Common myeloid progenitor, CD34-positive (primary cell): ENCODE measurements at regions not wholly inside any gene's neighbourhood (a gene's known extent, or its start where the extent isn't known, plus 50 kb on each side); places are given as distances from the start of the nearest gene placed in this dataset.

Experiments
- CTCF ChIA-PET: fragments of 350-600 bp; sonication (Branson Sonifier 250); formaldehyde crosslinking; loops from one replicate; lab custom pipeline; 2021; ENCODE audit warnings: antibody characterized with exemption; lab: Charles Lee
- POLR2A ChIA-PET: fragments of 350-600 bp; sonication (Branson Sonifier 250); formaldehyde crosslinking; loops from one replicate; lab custom pipeline; 2021; ENCODE audit warnings: antibody characterized with exemption; lab: Charles Lee
- DNase-seq, 3 donors: peaks; one replicate each; pipeline versions ENCODE4 v3.0.0 to v3.0.0-alpha.2; 2013
- H3K27ac ChIP-seq, 2 experiments: 1 replicate in 1 of 2; 2 replicates in 1 of 2; pipeline ENCODE4 v1.7.0; 2013; ENCODE audit warnings: inconsistent platforms in 2 of 2, low read length in 2 of 2, mild to moderate bottlenecking in 2 of 2, low read depth in 1 of 2, moderate library complexity in 1 of 2; ENCODE audit not compliant: severe bottlenecking in 2 of 2, insufficient read depth in 1 of 2, poor library complexity in 1 of 2
- H3K27me3 ChIP-seq, 5 experiments: replicated peaks in 2 of 5; 1 replicate in 3 of 5; 2 replicates in 2 of 5; pipeline versions ENCODE4 v1.6.1 to v1.7.0; 2013; ENCODE audit warnings: low read length in 4 of 5, mild to moderate bottlenecking in 2 of 5, moderate library complexity in 2 of 5, inconsistent platforms in 1 of 5; ENCODE audit not compliant: insufficient read depth in 5 of 5, control insufficient read depth in 4 of 5
- H3K36me3 ChIP-seq, 4 experiments: 1 replicate in 2 of 4; 2 replicates in 2 of 4; pipeline versions ENCODE4 v1.6.1 to v1.7.0; 2013; ENCODE audit warnings: low read length in 3 of 4, control low read depth in 1 of 4, mild to moderate bottlenecking in 1 of 4; ENCODE audit not compliant: control insufficient read depth in 4 of 4, insufficient read depth in 4 of 4
- H3K4me1 ChIP-seq, 4 experiments: 1 replicate in 3 of 4; 2 replicates in 1 of 4; pipeline versions ENCODE4 v1.6.1 to v1.7.1; 2013; ENCODE audit warnings: low read length in 3 of 4, mild to moderate bottlenecking in 3 of 4, control low read depth in 1 of 4, inconsistent platforms in 1 of 4, moderate library complexity in 1 of 4; ENCODE audit not compliant: control insufficient read depth in 4 of 4, insufficient read depth in 4 of 4; ENCODE audit errors: control extremely low read depth in 1 of 4
- H3K4me3 ChIP-seq, 7 experiments: 1 replicate in 4 of 7; 2 replicates in 3 of 7; pipeline versions ENCODE4 v1.5.1 to v1.7.0; 2013; ENCODE audit warnings: mild to moderate bottlenecking in 7 of 7, low read length in 6 of 7, moderate library complexity in 6 of 7, inconsistent platforms in 2 of 7, low read depth in 2 of 7, control low read depth in 1 of 7; ENCODE audit not compliant: insufficient read depth in 4 of 7, control insufficient read depth in 1 of 7; ENCODE audit errors: extremely low read depth in 1 of 7
- H3K9me3 ChIP-seq, 5 experiments: 1 replicate in 4 of 5; 2 replicates in 1 of 5; pipeline versions ENCODE4 v1.6.1 to v1.7.1; 2013; ENCODE audit warnings: low read length in 4 of 5, mild to moderate bottlenecking in 2 of 5, inconsistent platforms in 1 of 5, low read depth in 1 of 5, moderate library complexity in 1 of 5; ENCODE audit not compliant: control insufficient read depth in 4 of 5, insufficient read depth in 2 of 5; ENCODE audit errors: control extremely low read depth in 1 of 5
- WGBS: methylation state at CpG from one replicate; pipeline ENCODE4 v1.1.5; 2013; ENCODE audit not compliant: insufficient coverage; 5-methylcytosine and 5-hydroxymethylcytosine counted together

- Histone ChIP-seq H3K4me1 (no peaks in the 10 kb centered on the region), H3K27ac (no peak overlapping the region), H3K9me3 (peaks cover 0 to 1% (median 0%) of the 10 kb centered on the region in 5 experiments), H3K36me3 (no peaks in the 10 kb centered on the region), H3K4me3 (no peak overlapping the region), H3K27me3 (no peaks in the 10 kb centered on the region)
- POLR2A ChIA-PET, result no interaction called here
- WGBS, result 97% methylated on average over 10 of the region's 12 CpGs
- CTCF ChIA-PET, result interaction anchor here (0.6 kb wide), 1 partner anchor 1327 kb away, joined by 3 read pairs; no protein-coding TSS in a partner anchor
- no peak for DNase-seq
Measured at GRCh38 chr17:13107676-13108235, 89.9 kb upstream of the ELAC2 start.

- Histone ChIP-seq H3K9me3 (peaks cover 0 to 3% (median 1%) of the 10 kb centered on the region in 5 experiments), H3K27ac (no peak overlapping the region), H3K4me3 (no peak overlapping the region), H3K4me1 (no peaks in the 10 kb centered on the region), H3K27me3 (no peaks in the 10 kb centered on the region), H3K36me3 (no peaks in the 10 kb centered on the region)
- WGBS, result 100% methylated on average over 1 of the region's 5 CpGs
- CTCF ChIA-PET, result interaction anchor here (0.7 kb wide), 1 partner anchor 1325 kb away, joined by 3 read pairs; no protein-coding TSS in a partner anchor
- no peak for DNase-seq
- POLR2A ChIA-PET, result no interaction called here
Measured at GRCh38 chr17:13106171-13106570, 88.3 kb upstream of the ELAC2 start.

DNA sequence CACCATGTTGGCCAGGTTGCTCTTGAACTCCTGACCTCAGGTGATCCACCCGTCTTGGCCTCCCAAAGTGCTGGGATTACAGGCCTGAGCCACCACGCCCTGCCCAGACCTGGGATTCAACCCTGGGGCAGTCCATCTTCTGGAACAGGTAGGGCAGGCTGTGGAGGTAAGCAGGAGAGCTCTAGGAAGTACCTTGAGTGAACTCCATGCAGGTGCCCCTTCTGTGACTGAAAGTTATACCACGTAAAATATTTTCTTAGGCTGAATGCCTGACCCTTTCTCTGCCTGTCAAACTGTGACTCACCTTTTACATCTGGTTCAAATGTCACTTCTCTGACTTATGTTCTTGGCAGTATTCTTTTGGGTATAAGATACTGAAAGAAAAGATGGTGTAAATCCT lies 86.7 kb upstream of the ELAC2 start:
- Histone ChIP-seq H3K4me3 (no peak overlapping the region), H3K4me1 (no peaks in the 10 kb centered on the region), H3K27ac (no peak overlapping the region), H3K9me3 (peaks cover 0 to 3% (median 1%) of the 10 kb centered on the region in 5 experiments), H3K36me3 (no peaks in the 10 kb centered on the region), H3K27me3 (no peaks in the 10 kb centered on the region)
- ChIA-PET POLR2A (no interaction called here), CTCF (no interaction called here)
- 97% methylated on average over 3 of the region's 3 CpGs for WGBS
- DNase-seq, result no peak

- Histone ChIP-seq H3K27ac (no peak overlapping the region), H3K27me3 (no peaks in the 10 kb centered on the region), H3K36me3 (no peaks in the 10 kb centered on the region), H3K4me1 (no peaks in the 10 kb centered on the region), H3K9me3 (peaks cover 0 to 3% (median 1%) of the 10 kb centered on the region in 5 experiments), H3K4me3 (no peak overlapping the region)
- ChIA-PET POLR2A (no interaction called here), CTCF (no interaction called here)
- no peak for DNase-seq
- 0% methylated on average over 1 of the region's 2 CpGs for WGBS
Measured at GRCh38 chr17:13102477-13102876, 84.7 kb upstream of the ELAC2 start.

DNA sequence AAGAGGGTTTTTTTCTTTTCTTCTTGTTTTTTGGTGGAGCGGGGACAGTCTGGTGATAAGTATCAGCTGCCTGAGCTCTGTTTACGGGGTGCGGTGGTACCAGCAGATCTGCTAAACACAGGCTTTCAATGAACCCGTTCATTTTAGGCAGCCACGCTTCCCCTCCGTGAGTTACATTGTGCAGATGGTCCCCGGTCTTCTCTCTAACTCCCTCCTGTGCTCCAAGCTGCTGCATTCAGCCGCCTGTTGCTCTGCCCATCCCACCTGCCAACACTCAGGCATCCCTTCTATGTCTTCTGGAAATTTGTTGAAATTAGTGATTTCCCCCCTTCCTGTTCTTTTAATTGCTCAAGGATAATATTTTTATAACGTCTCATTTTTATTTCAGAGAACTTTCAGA lies 82.1 kb upstream of the ELAC2 start:
- no peak for DNase-seq
- no peaks in the 10 kb centered on the region for H3K27me3 ChIP-seq
- H3K4me1 ChIP-seq, result no peaks in the 10 kb centered on the region
- POLR2A ChIA-PET, result no interaction called here
- H3K4me3 ChIP-seq, result no peak overlapping the region
- WGBS, result 90% methylated on average over 6 of the region's 9 CpGs
- peaks cover 0 to 3% (median 0%) of the 10 kb centered on the region in 5 experiments for H3K9me3 ChIP-seq
- CTCF ChIA-PET, result no interaction called here
- H3K36me3 ChIP-seq, result no peaks in the 10 kb centered on the region
- H3K27ac ChIP-seq, result no peak overlapping the region

DNA sequence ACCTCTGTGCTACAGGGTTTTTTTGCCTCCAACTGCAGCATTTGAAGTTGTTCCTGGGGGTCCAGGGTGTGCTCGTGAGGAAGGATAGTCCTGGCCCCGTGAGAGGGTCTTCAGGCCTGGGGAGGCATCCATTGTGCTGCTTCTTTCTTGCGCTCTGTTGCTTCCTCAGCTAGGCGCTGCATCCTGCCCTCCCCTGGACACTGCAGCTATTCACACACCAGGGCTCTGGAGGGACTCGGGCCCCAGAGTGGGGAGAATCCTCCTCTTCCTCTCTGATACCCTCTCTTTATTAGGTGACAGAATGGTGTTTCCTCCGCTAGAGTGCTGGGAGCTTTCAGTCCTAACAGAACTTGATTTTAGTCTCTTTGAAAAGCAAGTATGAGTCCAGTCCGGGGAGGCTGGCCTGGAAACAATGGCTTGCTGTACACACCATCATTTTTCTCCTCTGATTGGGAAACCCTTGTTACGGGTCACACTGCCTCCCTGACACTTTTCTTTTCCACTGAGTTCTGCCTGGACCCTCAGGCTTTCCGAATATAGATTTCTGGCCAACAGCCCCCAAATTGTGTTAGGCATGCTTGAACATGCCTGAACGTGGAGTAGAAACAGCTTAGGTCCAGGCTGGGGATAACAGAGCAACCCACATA lies 81.4 kb upstream of the ELAC2 start:
- no peaks in the 10 kb centered on the region for H3K27me3 ChIP-seq
- ChIA-PET CTCF (no interaction called here), POLR2A (no interaction called here)
- no peak for DNase-seq
- no peak overlapping the region for H3K27ac ChIP-seq
- H3K36me3 ChIP-seq, result no peaks in the 10 kb centered on the region
- H3K4me1 ChIP-seq, result no peaks in the 10 kb centered on the region
- WGBS, result 89% methylated on average over 4 of the region's 10 CpGs
- H3K9me3 ChIP-seq, result peaks cover 0 to 3% (median under 1%) of the 10 kb centered on the region in 5 experiments
- H3K4me3 ChIP-seq, result no peak overlapping the region

DNA sequence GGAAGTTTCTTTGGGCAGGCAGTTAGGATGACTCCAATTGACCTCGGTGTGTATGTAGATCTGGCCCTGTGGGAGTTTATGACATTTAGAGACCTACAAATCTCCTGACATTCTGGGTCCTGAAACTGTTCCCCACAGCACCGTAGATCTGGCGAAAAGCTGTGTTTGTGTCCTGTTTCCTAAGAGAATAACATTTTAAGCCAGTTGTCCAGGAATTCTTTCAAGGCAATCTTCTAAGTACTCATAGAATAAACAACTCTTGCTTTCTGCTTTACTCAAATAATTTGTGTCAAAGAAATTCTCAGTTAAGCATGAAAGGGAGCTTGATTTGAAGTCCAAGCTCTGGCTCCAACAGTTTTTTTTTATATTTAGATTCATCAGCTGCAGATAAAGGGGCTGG lies 78.5 kb upstream of the ELAC2 start:
- no peaks in the 10 kb centered on the region for H3K4me1 ChIP-seq
- no peak overlapping the region for H3K27ac ChIP-seq
- WGBS, result 70% methylated on average over 1 of the region's 3 CpGs
- H3K27me3 ChIP-seq, result no peaks in the 10 kb centered on the region
- peaks cover 0 to 2% (median 0%) of the 10 kb centered on the region in 5 experiments for H3K9me3 ChIP-seq
- H3K4me3 ChIP-seq, result no peak overlapping the region
- no peaks in the 10 kb centered on the region for H3K36me3 ChIP-seq
- CTCF ChIA-PET, result no interaction called here
- POLR2A ChIA-PET, result no interaction called here
- no peak for DNase-seq
